Hindlimb muscle (tissue), 1 donor: ENCODE measurements at regions not wholly inside any gene's neighbourhood (a gene's known extent, or its start where the extent isn't known, plus 50 kb on each side); places are given as distances from the start of the nearest gene placed in this dataset.

Experiments used
- DNase-seq: peaks from one replicate; pipeline ENCODE4 v3.0.0-alpha.2; 2013

DNA sequence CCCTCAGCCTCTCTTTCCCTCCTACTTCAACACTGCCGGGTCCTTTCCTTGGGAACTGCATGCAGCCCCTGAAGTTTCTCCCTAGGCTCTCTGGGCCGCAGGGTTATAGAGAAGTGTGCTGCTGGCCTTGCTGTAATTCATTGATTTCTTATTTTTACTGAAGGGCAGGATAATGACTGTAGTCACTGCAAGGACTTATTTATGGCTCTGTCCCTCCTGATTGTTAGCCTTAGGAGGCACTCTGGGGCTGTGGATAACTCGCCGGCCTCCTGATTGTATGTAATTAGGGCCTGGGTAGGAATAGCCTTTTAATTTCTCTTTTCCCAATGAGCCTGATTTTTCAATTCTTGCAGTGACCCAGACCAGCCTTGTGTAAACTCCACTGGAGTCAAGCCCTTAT lies 138.3 kb upstream of the CDH13 start:
- DNase-seq = no peak

GRCh38 chr16:82481455-82481854 lies 145.3 kb upstream of the CDH13 start:
- no peak for DNase-seq

GRCh38 chr16:82476786-82477185 lies 150.0 kb upstream of the CDH13 start:
- DNase-seq = no peak

GRCh38 chr16:82470620-82471152 lies 156.1 kb upstream of the CDH13 start:
- DNase-seq = peak; percentile 10

GRCh38 chr16:82470016-82470415 lies 156.8 kb upstream of the CDH13 start:
- DNase-seq = no peak

- no peak for DNase-seq
Observed at GRCh38 chr16:82464187-82464586, 162.6 kb upstream of the CDH13 start.

DNA sequence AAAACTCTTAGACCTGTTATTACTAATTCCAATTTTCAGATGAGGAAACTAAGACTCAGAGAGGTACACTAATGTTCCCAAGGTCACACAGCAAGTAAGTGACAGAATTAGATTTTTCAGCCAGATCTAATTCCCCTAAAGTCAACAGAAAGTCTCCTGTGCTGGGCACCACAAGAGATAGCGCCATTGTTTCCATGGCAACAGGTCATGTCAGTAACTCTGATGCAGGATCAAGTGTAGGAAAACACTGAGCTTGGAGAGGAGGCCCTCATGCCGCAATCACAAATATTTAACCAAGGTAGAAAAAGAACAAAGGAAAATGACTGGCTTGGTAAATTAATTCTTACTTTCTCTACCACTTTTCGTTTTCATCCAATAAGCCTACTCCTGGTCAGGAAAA lies 166.0 kb upstream of the CDH13 start:
- no peak for DNase-seq

DNA sequence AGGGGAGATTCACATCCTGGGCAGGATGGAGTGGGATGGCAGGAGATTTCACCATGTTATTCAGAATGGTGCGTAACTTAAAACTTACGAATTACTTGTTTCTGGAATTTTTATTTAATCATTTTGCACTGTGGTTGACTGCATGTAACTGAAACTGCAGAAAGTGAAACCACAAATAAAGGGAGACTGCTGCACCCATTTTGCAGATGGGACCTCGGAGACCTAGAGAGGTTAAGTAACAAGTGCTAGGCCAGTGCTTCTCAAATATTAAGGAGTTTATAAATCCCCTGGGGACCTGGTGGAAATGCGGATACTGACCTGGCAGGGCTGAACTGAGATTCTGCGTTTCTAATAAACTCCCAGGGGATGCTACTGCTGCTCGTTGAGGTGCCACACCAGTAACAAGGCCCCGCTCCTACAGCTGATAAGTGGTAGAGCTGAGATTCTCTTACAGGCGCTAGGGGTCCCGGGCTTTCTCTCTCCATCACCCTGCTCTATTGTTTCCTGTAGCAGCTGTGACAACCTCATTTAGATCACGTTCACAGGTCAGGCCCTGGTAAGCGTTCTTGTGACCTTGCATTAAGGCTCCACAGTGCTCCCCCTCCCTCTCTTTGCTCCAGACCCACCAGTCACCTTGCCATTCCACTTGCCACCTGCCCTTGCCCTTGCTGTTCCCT lies 167.1 kb upstream of the CDH13 start:
- DNase-seq = no peak

- peak; percentile 38 for DNase-seq
Observed at GRCh38 chr16:82456683-82457082, 170.1 kb upstream of the CDH13 start.

DNA sequence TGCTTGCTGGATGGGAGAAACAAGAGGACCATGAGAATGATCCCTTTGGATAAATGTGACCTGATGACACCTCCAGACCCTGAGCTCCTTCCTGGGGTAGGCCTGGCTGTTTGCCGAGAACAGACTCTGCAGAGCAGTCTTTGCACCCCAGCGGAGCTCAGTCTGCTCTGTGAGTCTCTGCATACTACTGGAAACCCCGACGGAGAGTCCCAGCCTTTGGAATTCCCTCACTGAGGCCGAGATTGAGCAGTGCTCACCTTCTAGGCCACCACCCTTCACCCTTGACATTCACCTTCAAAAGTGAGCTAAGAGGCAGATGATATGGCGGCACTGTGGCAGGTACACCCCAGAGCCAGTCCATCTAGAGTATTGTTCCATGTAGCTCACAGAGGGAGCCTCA lies 172.2 kb upstream of the CDH13 start:
- no peak for DNase-seq

DNA sequence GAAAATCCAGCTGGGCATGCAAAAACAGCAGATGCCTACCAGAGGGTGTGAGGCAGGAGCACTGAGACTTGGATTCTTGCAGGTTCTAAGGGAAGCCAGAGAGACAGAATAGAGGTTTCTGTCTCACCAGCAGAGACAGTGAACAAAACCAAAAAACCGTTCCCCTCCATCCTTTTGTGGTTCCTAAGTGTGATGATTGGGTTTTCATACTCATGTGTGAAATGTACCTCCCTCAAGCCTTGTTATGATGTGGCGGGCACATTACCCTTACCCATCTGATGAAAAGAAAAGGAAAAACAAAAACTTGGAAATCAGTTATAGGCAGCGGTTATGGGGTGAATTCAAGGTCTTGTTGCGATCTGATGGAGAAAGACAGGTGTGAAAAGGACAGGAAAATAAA lies 172.6 kb upstream of the CDH13 start:
- DNase-seq = no peak

GRCh38 chr16:82452004-82452756 lies 174.6 kb upstream of the CDH13 start:
- DNase-seq = no peak

- DNase-seq = no peak
Observed at GRCh38 chr16:82451449-82451848, 175.3 kb upstream of the CDH13 start.

DNA sequence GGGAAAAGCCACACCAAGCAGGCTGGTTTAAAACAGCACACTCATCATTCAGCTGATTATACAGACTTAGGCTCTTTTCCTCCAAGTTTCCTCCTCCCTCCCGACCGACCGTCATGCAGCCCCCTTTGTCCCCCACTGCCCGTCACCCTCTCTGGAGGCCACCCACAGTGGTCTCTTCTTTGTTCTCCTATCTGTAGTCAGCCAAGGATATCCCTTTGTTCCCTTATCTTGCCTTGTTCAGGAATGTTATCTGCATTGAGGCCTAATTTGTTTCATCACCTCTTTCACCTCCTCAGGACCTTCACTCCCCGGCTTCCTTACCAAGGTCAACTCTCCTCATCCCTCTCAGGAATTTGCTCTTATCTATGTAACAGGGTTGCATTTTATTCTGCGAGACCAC lies 186.4 kb upstream of the CDH13 start:
- DNase-seq = no peak

DNA sequence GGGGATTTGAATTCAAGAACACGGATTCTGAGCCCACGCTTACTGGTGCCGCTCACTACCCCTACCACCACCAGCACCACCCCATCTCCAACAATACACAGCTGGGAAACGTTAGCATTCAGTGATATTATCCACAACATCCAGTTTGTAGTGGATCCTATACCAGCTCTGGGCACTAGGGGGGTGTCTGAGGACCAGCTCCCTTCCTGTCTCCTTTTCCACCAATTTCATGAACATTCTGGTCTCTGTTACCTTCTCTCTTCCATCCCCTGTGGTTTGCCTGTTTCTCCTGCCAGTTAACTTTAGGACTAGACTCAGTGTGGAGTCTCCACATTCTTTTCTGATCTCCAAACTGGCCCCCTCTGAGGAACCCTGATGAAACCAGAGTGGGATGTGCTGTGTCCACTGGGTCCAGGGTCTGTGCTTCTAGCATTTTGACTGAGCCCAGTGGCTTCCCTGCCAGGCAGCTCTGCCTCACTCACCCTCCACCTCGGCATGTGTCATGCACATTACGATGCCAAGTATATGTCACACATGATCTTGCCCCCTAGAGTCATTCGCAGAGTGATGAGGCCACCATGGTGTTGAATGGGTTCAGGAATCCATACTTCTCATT lies 187.0 kb upstream of the CDH13 start:
- no peak for DNase-seq

DNA sequence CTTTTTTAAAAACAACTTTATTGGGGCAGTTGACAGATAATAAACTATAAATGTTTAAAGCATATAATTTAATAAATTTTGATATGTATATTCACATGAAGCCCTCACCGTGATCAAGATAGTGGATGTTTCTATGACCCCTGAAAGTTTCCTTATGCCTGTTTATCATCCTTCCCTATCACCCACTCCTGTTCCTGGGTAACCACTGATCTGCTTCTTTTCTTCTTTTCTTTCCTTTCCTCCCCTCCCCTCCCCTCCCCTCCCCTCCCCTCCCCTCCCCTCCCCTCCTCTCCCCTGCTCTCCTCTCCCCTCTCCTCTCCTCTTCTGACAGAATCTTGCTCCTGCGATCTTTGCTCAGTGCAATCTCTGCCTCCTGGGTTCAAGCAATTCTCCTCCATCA lies 193.7 kb upstream of the CDH13 start:
- DNase-seq = no peak

DNA sequence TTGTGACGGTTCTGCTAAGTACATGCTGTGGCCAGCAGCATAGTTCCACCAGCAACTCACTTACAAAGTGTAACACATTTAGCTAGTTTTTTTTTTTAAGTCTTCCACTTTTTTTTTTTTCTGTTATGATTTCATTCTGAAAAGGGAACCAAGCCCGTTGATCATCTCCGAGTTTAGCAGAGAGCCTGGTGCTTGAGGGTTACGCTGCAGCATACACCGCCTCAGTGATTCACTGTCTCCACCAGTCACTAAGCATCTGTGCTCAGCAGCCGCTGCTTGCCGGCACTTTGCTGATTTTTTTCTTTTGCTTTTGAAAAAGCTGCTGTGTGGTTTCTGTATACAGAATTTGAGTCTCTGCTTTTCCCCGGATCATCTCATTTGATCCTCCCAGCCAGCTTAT lies 194.5 kb upstream of the CDH13 start:
- DNase-seq = no peak

- DNase-seq = no peak
Observed at GRCh38 chr16:82425661-82426060, 201.1 kb upstream of the CDH13 start.

- no peak for DNase-seq
Observed at GRCh38 chr16:82421851-82422250, 204.9 kb upstream of the CDH13 start.

DNA sequence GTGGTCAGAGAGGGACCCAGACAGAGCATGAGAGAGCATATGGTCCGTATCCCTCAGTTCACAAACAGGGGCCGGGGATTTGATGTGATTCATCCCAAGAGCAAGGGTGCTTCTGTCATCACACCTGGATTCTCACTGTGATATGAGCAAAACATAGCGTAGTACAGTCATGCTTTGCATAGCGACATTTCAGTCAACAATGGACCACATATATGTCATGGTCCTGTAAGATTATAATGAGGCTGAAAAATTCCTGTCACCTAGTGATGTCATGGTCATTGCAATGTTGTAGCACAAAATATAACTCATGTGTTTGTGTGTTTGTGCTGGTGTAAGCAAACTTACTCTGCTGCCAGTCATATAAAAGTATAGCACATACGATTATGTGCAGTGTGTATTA lies 207.4 kb upstream of the CDH13 start:
- no peak for DNase-seq

- DNase-seq = no peak
Observed at GRCh38 chr16:82414476-82414875, 212.3 kb upstream of the CDH13 start.

GRCh38 chr16:82412770-82413169 lies 214.0 kb upstream of the CDH13 start:
- no peak for DNase-seq

GRCh38 chr16:82405736-82406135 lies 221.0 kb upstream of the CDH13 start:
- DNase-seq = no peak
